ENCODE measurements at regions not wholly inside any gene's neighbourhood (a gene's known extent, or its start where the extent isn't known, plus 50 kb on each side); places are given as distances from the start of the nearest gene placed in this dataset.

GRCh38 chr9:96183751-96184150 is 118.2 kb downstream of the HSD17B3 start:
- TF ChIP-seq TAF1 (IDR thresholded peaks at IDR 0.05; ENCODE audit: borderline replicate concordance, insufficient read depth, low read length), result no peak
- TF ChIP-seq POLR2AphosphoS5 (IDR thresholded peaks at IDR 0.05; ENCODE audit: low read depth, low read length), result no peak
- TF ChIP-seq FOXP2 (optimal IDR thresholded peaks at IDR 0.05; ENCODE audit: borderline replicate concordance, extremely low read depth, extremely low read length, insufficient read depth), result no peak
- no peak for TF ChIP-seq SIN3A (IDR thresholded peaks at IDR 0.05; ENCODE audit: borderline replicate concordance, insufficient read depth, low read length)
- no peak for TF ChIP-seq REST (IDR thresholded peaks at IDR 0.05; ENCODE audit: insufficient read depth in 1 of 2, low read depth in 2 of 2, low read length in 2 of 2)

GRCh38 chr9:96178153-96178552 is 123.8 kb downstream of the HSD17B3 start:
- TF ChIP-seq SIN3A (IDR thresholded peaks at IDR 0.05; ENCODE audit: borderline replicate concordance, insufficient read depth, low read length) (no peak), POLR2AphosphoS5 (IDR thresholded peaks at IDR 0.05; ENCODE audit: low read depth, low read length) (no peak), TAF1 (IDR thresholded peaks at IDR 0.05; ENCODE audit: borderline replicate concordance, insufficient read depth, low read length) (no peak), REST (IDR thresholded peaks at IDR 0.05; ENCODE audit: insufficient read depth in 1 of 2, low read depth in 2 of 2, low read length in 2 of 2) (no peak), FOXP2 (optimal IDR thresholded peaks at IDR 0.05; ENCODE audit: borderline replicate concordance, extremely low read depth, extremely low read length, insufficient read depth) (no peak)

- no peak for TF ChIP-seq FOXP2 (optimal IDR thresholded peaks at IDR 0.05; ENCODE audit: borderline replicate concordance, extremely low read depth, extremely low read length, insufficient read depth)
Measured at GRCh38 chr9:96177719-96178028, 124.3 kb downstream of the HSD17B3 start.

- TF ChIP-seq FOXP2 (optimal IDR thresholded peaks at IDR 0.05; ENCODE audit: borderline replicate concordance, extremely low read depth, extremely low read length, insufficient read depth) (no peak), TAF1 (IDR thresholded peaks at IDR 0.05; ENCODE audit: borderline replicate concordance, insufficient read depth, low read length) (no peak), POLR2AphosphoS5 (IDR thresholded peaks at IDR 0.05; ENCODE audit: low read depth, low read length) (no peak), SIN3A (IDR thresholded peaks at IDR 0.05; ENCODE audit: borderline replicate concordance, insufficient read depth, low read length) (no peak), REST (IDR thresholded peaks at IDR 0.05; ENCODE audit: insufficient read depth in 1 of 2, low read depth in 2 of 2, low read length in 2 of 2) (no peak)
Measured at GRCh38 chr9:96177005-96177718, 124.8 kb downstream of the HSD17B3 start.

GRCh38 chr9:96175796-96176195 is 126.2 kb downstream of the HSD17B3 start:
- TF ChIP-seq POLR2AphosphoS5 (IDR thresholded peaks at IDR 0.05; ENCODE audit: low read depth, low read length) (no peak), SIN3A (IDR thresholded peaks at IDR 0.05; ENCODE audit: borderline replicate concordance, insufficient read depth, low read length) (no peak), FOXP2 (optimal IDR thresholded peaks at IDR 0.05; ENCODE audit: borderline replicate concordance, extremely low read depth, extremely low read length, insufficient read depth) (no peak), REST (IDR thresholded peaks at IDR 0.05; ENCODE audit: insufficient read depth in 1 of 2, low read depth in 2 of 2, low read length in 2 of 2) (no peak), TAF1 (IDR thresholded peaks at IDR 0.05; ENCODE audit: borderline replicate concordance, insufficient read depth, low read length) (no peak)

Measured in PFSK-1 (cell line).